ENCODE measurements at regions not wholly inside any gene's neighbourhood (a gene's known extent, or its start where the extent isn't known, plus 50 kb on each side); places are given as distances from the start of the nearest gene placed in this dataset.

DNA sequence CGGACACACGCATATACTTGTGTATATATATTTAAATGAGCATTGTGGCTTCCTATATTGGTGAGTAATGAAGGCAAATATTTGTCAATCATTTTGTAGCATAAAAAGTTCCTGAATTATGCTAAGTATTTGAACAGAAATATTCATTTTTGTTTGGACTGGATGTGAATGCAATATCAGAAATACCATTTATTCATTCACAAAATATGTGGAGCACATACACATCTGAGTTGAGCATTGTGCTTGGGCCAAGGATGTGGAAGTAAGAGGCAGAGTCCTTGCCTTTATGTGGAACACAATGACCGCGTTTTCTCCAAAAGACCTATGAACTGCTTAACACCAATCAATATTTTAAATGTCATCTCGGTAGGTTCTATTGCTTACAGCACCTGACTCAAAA lies 1086.5 kb downstream of the NR2F1-AS1 start (continued):
- TF ChIP-seq, protein P1, sequence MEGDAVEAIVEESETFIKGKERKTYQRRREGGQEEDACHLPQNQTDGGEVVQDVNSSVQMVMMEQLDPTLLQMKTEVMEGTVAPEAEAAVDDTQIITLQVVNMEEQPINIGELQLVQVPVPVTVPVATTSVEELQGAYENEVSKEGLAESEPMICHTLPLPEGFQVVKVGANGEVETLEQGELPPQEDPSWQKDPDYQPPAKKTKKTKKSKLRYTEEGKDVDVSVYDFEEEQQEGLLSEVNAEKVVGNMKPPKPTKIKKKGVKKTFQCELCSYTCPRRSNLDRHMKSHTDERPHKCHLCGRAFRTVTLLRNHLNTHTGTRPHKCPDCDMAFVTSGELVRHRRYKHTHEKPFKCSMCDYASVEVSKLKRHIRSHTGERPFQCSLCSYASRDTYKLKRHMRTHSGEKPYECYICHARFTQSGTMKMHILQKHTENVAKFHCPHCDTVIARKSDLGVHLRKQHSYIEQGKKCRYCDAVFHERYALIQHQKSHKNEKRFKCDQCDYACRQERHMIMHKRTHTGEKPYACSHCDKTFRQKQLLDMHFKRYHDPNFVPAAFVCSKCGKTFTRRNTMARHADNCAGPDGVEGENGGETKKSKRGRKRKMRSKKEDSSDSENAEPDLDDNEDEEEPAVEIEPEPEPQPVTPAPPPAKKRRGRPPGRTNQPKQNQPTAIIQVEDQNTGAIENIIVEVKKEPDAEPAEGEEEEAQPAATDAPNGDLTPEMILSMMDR (conservative IDR thresholded peaks at IDR 0.05; ENCODE audit: low read depth in 2 of 2): no peak
- TF ChIP-seq ZNF114 (CRISPR knock-in tag; IDR thresholded peaks at IDR 0.05) (no peak), POLR2AphosphoS5 (IDR thresholded peaks at IDR 0.05; ENCODE audit: low read depth) (no peak), CREB1 (CRISPR knock-in tag; IDR thresholded peaks at IDR 0.05; ENCODE audit: low read depth) (no peak), JUNB (IDR thresholded peaks at IDR 0.05; ENCODE audit: unreplicated experiment) (no peak), EZH2 (IDR thresholded peaks at IDR 0.05; ENCODE audit: low read depth, unreplicated experiment) (no peak), STAT1 (IDR thresholded peaks at IDR 0.05; ENCODE audit: unreplicated experiment) (no peak)
- TF ChIP-seq, protein P2, sequence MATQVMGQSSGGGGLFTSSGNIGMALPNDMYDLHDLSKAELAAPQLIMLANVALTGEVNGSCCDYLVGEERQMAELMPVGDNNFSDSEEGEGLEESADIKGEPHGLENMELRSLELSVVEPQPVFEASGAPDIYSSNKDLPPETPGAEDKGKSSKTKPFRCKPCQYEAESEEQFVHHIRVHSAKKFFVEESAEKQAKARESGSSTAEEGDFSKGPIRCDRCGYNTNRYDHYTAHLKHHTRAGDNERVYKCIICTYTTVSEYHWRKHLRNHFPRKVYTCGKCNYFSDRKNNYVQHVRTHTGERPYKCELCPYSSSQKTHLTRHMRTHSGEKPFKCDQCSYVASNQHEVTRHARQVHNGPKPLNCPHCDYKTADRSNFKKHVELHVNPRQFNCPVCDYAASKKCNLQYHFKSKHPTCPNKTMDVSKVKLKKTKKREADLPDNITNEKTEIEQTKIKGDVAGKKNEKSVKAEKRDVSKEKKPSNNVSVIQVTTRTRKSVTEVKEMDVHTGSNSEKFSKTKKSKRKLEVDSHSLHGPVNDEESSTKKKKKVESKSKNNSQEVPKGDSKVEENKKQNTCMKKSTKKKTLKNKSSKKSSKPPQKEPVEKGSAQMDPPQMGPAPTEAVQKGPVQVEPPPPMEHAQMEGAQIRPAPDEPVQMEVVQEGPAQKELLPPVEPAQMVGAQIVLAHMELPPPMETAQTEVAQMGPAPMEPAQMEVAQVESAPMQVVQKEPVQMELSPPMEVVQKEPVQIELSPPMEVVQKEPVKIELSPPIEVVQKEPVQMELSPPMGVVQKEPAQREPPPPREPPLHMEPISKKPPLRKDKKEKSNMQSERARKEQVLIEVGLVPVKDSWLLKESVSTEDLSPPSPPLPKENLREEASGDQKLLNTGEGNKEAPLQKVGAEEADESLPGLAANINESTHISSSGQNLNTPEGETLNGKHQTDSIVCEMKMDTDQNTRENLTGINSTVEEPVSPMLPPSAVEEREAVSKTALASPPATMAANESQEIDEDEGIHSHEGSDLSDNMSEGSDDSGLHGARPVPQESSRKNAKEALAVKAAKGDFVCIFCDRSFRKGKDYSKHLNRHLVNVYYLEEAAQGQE (IDR thresholded peaks at IDR 0.05; ENCODE audit: unreplicated experiment): no peak

DNA sequence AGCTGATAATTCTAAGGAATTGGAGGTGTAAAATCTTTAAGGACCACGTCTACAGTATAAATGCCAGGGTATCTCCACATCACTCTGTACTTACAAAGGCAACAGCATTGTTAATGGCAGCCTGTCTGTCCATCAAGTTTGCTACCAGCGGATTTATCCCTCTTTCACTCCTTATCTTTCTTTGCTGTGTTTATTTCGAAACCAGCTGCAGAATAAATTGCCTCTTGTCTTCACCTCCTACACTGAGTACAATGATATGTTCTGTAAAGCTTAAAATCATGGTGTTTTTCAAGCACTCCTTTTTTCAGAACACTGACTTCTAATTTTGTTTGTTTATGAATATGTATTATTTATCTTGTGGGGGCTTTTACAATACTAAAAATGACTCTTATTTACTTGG lies 1088.1 kb downstream of the NR2F1-AS1 start:
- no peaks in the 10 kb centered on the region for H3K36me3 ChIP-seq (ENCODE audit: insufficient read depth)
- H3K79me2 ChIP-seq (replicated peaks; ENCODE audit: insufficient read depth): no peaks in the 10 kb centered on the region
- Mint-ChIP-seq H3K9me3 (no peaks in the 10 kb centered on the region), H3K36me3 (ENCODE audit: low read depth) (no peaks in the 10 kb centered on the region), H3K27ac (no peak overlapping the region), H3K27me3 (ENCODE audit: insufficient read depth, low read depth, poor library complexity) (no peaks in the 10 kb centered on the region), H3K4me3 (no peak overlapping the region), H3K4me1 (no peaks in the 10 kb centered on the region)
- no peaks in the 10 kb centered on the region for H3K27me3 ChIP-seq (ENCODE audit: insufficient read depth)
- H3F3A ChIP-seq (replicated peaks; ENCODE audit: low read depth): no peaks in the 10 kb centered on the region
- no peaks in the 10 kb centered on the region for H4K20me1 ChIP-seq (replicated peaks; ENCODE audit: insufficient read depth)
- no peak overlapping the region for H3K27ac ChIP-seq (ENCODE audit: low read depth)
- TF ChIP-seq NANOG (IDR thresholded peaks at IDR 0.05; ENCODE audit: borderline replicate concordance): no peak
- TF ChIP-seq CREB1 (CRISPR knock-in tag; IDR thresholded peaks at IDR 0.05; ENCODE audit: low read depth): no peak
- TF ChIP-seq, protein P1 (conservative IDR thresholded peaks at IDR 0.05; ENCODE audit: low read depth in 2 of 2): no peak
- TF ChIP-seq JUNB (IDR thresholded peaks at IDR 0.05; ENCODE audit: unreplicated experiment): no peak
- TF ChIP-seq, protein P2 (IDR thresholded peaks at IDR 0.05; ENCODE audit: unreplicated experiment): no peak
- H3K9me2 ChIP-seq (ENCODE audit: insufficient read depth): no peaks in the 10 kb centered on the region
- no peak overlapping the region for H2AFZ ChIP-seq
- H3K4me1 ChIP-seq (ENCODE audit: insufficient read depth): no peaks in the 10 kb centered on the region
- H3K4me2 ChIP-seq: no peak overlapping the region
- DNase-seq (ENCODE audit: low spot score) (no peak), ATAC-seq (no peak)
- no peak overlapping the region for H3K4me3 ChIP-seq

Data from GM23338 (cell line).